Activated CD4-positive, alpha-beta T cell treated with anti-CD3 and anti-CD28 coated beads, Interleukin-2, amount 50 U/mL, for 16 hours (primary cell): ENCODE measurements at regions not wholly inside any gene's neighbourhood (a gene's known extent, or its start where the extent isn't known, plus 50 kb on each side); places are given as distances from the start of the nearest gene placed in this dataset.

Experiments used
- DNase-seq: peaks from one replicate; pipeline ENCODE4 v3.0.0-alpha.2; 2020

DNA sequence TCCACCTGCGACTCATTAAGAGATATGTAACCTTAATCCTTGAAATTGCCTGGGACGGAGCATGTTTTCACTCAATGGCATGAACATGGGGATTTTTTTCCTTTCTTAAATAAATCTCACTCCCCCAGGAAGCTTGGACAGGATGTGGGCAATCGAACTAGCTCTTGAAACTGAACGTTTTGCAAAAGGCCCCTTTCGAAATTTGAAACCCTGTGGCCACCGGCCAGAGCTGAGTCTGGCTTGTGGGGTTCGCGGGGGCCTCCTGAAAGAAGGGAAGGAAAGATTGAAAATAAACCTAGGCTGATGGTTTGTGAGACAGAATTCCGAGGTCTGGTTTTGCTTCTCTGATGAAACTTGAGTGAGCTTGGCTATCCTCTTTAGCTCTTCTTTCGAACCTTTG is 101.4 kb upstream of the RTL1 start:
- no peak for DNase-seq

- DNase-seq, result no peak
These were observed 101.9 kb upstream of the RTL1 start for GRCh38 chr14:101005447-101005846.

- DNase-seq, result no peak
These were observed 102.5 kb upstream of the RTL1 start for GRCh38 chr14:101006008-101006407.

DNA sequence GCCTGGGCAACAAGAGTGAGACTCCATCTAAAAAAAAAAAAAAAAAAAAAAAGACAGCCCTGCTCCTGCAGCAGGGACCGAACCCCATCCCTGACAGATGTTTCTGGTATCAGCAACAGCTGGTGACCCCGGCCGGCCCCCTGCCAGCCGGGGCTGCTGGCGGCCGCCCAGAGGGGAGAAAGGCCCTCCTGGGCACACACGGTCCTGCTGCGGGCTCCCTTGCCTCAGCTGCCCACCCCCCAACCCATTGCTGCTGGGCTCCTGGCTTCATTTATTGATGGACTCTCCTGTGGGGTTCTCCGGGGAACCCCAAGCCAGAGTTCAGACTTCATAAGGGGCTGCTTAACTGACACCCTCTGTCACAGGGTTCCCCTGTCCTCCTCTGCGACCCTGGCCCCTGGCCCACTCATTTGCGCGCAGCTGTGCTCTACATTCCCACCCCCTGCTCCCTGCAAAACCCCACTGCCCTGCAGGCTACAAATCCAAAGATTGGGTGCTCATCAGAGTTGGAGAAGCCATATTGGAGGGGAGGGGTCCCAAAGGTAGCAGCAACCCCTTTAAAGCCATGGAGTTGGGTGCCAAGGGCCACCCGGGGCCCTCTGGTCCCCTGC is 103.6 kb upstream of the RTL1 start:
- no peak for DNase-seq

GRCh38 chr14:101007765-101008164 is 104.2 kb upstream of the RTL1 start:
- DNase-seq, result no peak

DNA sequence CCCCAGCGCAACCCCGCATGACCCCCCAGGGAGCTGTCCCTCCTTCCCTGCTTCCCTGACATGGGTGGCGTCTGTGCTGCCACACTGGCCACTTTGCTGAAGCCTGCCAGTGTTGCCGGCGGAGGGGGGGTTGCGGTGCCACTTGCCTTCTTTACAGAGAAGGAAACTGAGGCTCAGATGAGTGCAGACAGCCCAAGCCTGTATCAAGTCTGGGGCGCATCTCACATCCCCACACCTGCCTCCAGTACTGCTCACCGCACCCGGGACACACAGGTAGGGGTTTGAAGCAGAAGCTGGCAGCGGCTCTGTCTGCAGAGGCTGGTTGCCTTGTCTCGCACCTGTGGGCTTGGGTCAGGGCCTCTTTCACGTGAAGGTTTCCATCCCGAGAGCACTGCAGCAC is 104.7 kb upstream of the RTL1 start:
- no peak for DNase-seq

GRCh38 chr14:101008631-101009336 is 105.3 kb upstream of the RTL1 start:
- no peak for DNase-seq

- no peak for DNase-seq
These were observed 106.0 kb upstream of the RTL1 start for GRCh38 chr14:101009531-101009930.

- no peak for DNase-seq
These were observed 106.8 kb upstream of the RTL1 start for GRCh38 chr14:101010293-101010692.

DNA sequence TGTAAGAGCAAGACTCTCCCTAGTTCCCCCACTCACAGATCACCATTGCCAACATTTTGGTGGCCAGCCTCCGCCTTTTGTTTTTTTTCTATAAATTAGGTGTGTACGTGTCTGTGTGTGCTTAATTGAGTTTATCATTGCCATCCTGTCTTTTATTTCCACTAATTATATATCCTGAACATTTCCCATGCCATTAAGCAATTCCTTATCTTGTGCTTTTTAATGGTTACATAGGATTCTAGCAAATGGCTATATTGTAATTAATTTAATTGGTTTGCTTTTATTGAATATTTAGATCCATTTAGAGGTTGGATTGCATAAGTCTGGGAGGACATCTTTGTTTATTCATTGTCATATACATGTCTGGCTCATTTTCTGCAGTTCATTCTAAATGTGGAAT is 107.3 kb upstream of the RTL1 start:
- DNase-seq, result no peak

DNA sequence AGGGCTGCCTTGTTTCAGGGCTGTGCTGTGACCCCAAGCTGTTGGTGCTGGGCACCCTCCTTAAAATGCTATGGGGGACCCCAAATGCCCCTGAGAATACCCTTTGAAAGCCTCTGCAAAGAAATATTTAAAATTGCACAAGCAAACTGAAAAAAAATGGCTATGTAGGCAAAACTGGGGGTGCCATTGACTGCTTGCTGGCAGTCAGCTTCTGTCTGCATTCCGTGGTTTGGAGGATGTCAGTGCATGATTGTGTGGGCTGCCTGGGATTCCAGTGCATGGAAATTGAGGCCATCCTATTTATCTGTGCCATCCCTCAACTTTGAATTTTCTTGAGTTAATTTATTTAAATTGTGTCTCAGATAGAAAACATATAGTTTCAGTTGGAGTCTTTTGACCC is 113.7 kb upstream of the RTL1 start:
- no peak for DNase-seq

- DNase-seq, result no peak
These were observed 114.5 kb upstream of the RTL1 start for GRCh38 chr14:101017806-101018560.

DNA sequence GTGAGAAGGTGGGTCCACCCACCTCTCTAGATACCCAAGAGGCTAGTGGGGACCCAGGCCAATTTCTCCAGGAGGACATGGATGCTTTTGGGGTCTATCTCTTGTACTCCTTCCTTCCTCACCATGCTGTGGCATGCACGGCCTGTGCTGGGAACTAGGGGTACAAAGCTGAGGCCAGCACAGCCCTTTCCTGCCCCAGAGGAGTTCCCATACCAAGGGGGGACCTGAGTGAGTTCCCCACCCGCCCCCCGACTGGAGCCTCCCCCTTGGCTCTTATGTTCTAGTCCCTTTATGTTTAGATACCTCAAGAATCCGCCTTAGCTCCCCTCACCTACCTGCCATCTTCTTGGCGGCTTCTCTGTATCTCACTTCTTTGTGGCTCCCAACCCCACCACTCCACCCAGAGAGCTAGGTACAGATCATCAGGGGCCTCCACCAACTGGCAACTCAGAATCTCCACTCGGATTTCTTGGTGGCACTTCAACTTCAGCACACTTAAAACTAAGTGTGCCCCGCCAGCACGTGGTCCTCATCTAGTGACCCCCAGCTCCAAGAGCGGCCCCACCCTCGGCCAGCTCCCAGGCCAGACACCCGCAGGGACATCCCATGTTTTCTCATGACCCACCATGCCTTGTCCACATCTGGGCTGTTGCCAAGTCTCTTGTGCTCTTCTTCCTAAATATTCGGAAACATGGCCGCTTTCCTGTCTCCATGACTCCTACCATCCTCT is 115.2 kb upstream of the RTL1 start:
- no peak for DNase-seq

GRCh38 chr14:101019541-101019940 is 116.0 kb upstream of the RTL1 start:
- DNase-seq, result no peak

DNA sequence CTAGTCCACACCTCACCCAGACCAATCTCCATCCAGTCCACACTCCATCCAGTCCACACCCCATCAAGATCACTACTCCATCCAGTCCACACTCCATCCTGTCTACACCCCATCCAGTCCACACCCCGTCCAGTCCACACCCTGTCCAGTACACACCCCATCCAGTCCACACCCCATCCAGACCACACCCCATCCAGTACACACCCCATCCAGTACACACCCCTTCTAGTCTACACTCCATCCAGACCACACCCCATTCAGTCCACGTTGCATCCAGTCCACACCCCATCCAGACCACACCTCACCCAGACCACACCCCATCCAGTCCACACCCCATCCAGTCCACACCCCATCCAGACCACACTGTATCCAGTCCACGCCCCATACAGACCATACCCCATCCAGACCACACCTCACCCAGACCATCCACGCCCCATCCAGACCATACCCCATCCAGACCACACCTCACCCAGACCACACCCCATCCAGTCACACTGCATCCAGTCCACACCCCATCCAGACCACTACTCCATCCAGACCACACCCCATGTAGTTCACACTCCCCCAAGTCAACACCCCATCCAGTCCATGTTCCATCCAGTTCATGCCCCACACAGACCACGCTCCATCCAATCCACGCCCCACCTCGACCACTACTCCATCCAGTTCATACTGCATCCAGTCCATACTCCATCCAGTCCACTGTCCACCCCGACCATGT is 116.6 kb upstream of the RTL1 start:
- DNase-seq, result no peak

GRCh38 chr14:101020834-101021370 is 117.4 kb upstream of the RTL1 start:
- no peak for DNase-seq

- no peak for DNase-seq
These were observed 118.6 kb upstream of the RTL1 start for GRCh38 chr14:101022121-101022520.

DNA sequence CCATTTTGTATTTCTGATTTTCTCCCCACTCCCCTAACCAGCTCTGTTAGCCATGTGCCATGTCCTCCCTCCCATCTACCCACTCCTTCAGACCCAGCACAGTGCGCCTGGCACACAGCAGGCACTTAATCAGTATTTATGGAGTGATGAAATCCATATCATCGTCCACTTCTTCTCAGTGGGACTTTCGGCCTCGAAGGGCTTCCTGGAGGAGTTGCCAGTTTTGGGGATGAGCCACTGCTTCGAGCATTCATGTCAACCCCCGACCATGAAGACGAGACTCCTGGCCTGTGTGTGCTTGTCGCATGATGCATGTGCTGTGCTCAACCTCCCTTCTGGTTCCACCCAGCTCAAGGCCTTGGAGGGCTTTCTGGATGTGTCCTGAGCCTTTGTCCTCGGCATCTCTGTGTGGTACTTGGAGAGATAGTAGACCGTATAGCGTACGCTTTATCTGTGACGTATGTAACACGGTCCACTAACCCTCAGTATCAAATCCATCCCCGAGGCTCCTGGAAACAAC is 119.5 kb upstream of the RTL1 start:
- no peak for DNase-seq

- no peak for DNase-seq
These were observed 121.2 kb upstream of the RTL1 start for GRCh38 chr14:101024686-101025085.

GRCh38 chr14:101025131-101025530 is 121.6 kb upstream of the RTL1 start:
- no peak for DNase-seq

GRCh38 chr14:101025696-101026095 is 122.2 kb upstream of the RTL1 start:
- DNase-seq, result no peak

DNA sequence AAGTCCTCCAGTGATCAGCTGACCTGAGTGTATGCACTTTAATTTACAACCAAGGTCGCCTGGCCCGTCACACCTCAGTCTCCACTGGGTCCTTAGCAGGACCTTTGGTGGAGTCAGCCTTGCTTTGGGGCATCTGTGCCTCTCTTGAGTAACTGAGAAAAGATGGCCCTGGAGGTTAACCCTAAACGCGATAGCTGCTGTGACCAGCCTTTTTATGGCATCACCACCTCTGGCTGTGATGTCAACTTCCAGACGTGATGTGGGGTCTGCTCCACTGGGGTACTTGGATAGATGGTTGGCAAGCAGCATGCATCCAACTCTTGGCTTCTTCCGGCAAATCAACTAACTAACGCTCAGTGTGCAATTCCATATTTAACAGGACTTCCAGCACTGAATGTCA is 122.8 kb upstream of the RTL1 start:
- no peak for DNase-seq
